Activated CD4-positive, alpha-beta T cell treated with anti-CD3 and anti-CD28 coated beads, Interleukin-10, Interleukin-2, amounts not matched to agents 100 ng/mL and 50 ng/mL, durations not matched to agents 16 hours and 8 hours (primary cell): ENCODE measurements at regions not wholly inside any gene's neighbourhood (a gene's known extent, or its start where the extent isn't known, plus 50 kb on each side); places are given as distances from the start of the nearest gene placed in this dataset.

Experiments used
- DNase-seq: peaks from one replicate; pipeline ENCODE4 v3.0.0-alpha.2; 2020

- no peak for DNase-seq
Observed at GRCh38 chr1:184813528-184814089, 59.0 kb upstream of the EDEM3 start.

DNA sequence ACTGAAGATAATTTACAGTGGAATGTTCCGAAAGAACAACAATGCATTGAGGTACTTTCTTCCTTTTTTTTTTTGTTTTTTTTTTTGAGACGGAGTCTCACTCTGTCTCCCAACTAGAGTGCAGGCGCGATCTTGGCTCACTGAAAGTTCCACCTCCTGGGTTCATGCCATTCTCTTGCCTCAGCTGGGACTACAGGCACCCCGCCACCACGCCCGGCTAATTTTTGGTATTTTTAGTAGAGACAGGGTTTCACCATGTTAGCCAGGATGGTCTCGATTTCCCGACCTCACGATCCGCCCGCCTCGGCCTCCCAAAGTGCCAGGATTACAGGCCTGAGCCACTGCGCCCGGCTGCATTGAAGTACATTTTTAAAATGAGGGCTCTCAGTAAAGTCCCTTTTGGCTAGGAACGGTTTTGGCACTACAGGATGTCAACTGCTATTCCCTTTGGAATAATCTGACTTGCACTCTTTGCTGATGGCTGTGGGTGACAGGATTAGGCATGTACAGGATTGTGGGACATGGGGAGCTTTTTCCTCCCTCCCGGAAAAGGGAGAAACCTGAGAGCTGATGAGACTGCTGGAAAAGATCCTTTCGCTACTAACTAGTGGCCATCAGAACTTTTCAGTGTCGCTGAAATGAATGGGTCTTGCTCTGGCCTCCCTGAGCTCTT, 56.9 kb upstream of the EDEM3 start:
- no peak for DNase-seq

- no peak for DNase-seq
Observed at GRCh38 chr1:184810735-184811343, 56.2 kb upstream of the EDEM3 start.

- DNase-seq, result no peak
Observed at GRCh38 chr1:184806296-184806721, 51.7 kb upstream of the EDEM3 start.

DNA sequence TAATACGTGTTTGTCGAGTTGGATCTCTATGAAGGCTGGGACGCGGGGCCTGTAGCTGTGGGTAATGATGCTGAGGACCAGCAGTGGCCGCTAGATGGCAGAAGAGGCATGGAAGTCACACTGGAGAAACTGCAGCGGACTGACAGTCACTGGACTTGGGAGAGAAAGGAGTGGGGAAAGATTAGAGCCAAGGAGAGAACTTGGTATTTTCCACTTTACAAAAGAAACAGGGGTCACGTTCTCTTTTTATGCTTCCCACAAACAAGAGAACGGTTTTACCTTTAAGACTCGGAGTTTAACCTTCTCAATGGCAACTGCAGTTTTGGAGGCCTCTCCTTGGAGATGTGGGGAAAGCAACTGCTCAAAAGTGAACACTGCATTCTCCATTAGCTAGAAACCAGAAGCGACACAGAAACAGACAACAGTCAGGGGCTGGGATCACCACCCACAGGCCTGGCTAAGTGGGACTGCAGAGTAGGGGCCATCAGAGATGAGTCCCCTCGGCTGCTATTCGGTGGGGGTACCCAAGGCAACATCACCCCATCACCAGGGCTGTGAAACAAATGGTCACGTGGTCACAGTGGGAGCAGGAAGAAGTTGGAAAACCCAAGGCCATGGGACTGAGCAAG, 51.1 kb upstream of the EDEM3 start:
- peak; percentile 87 for DNase-seq
